ENCODE measurements at regions not wholly inside any gene's neighbourhood (a gene's known extent, or its start where the extent isn't known, plus 50 kb on each side); places are given as distances from the start of the nearest gene placed in this dataset.
"Not testable (repeated sequence)": the region's sequence is repeated elsewhere in the genome, so short reads cannot be mapped to it uniquely, and the experiment has no call there.

- not testable (repeated sequence) for DNase-seq (ENCODE audit: low spot score)
These were observed 345.9 kb downstream of the TUBA3C start for GRCh38 chr13:18835754-18836153.

- not testable (repeated sequence) for DNase-seq (ENCODE audit: low spot score)
These were observed 356.9 kb downstream of the TUBA3C start for GRCh38 chr13:18824678-18825077.

- DNase-seq (ENCODE audit: low spot score): not testable (repeated sequence)
These were observed 358.7 kb downstream of the TUBA3C start for GRCh38 chr13:18822655-18823639.

- not testable (repeated sequence) for DNase-seq (ENCODE audit: low spot score)
These were observed 407.6 kb downstream of the TUBA3C start for GRCh38 chr13:18773988-18774387.

- DNase-seq (ENCODE audit: low spot score): not testable (repeated sequence)
These were observed 439.9 kb downstream of the TUBA3C start for GRCh38 chr13:18741696-18742095.

GRCh38 chr13:18739310-18739709, 442.3 kb downstream of the TUBA3C start:
- DNase-seq (ENCODE audit: low spot score): no peak

GRCh38 chr13:18738086-18738485, 443.5 kb downstream of the TUBA3C start:
- DNase-seq (ENCODE audit: low spot score): not testable (repeated sequence)

GRCh38 chr13:18727138-18727537, 454.5 kb downstream of the TUBA3C start:
- DNase-seq (ENCODE audit: low spot score): not testable (repeated sequence)

GRCh38 chr13:18726524-18726923, 455.1 kb downstream of the TUBA3C start:
- not testable (repeated sequence) for DNase-seq (ENCODE audit: low spot score)

GRCh38 chr13:18725242-18725822, 456.3 kb downstream of the TUBA3C start:
- not testable (repeated sequence) for DNase-seq (ENCODE audit: low spot score)

- DNase-seq (ENCODE audit: low spot score): no peak
These were observed 466.7 kb downstream of the TUBA3C start for GRCh38 chr13:18714889-18715288.

- DNase-seq (ENCODE audit: low spot score): not testable (repeated sequence)
These were observed 471.0 kb downstream of the TUBA3C start for GRCh38 chr13:18710673-18711072.

GRCh38 chr13:18706538-18706937, 475.1 kb downstream of the TUBA3C start:
- DNase-seq (ENCODE audit: low spot score): not testable (repeated sequence)

- DNase-seq (ENCODE audit: low spot score): not testable (repeated sequence)
These were observed 479.0 kb downstream of the TUBA3C start for GRCh38 chr13:18702464-18703247.

GRCh38 chr13:18698332-18698731, 483.3 kb downstream of the TUBA3C start:
- DNase-seq (ENCODE audit: low spot score): not testable (repeated sequence)

- not testable (repeated sequence) for DNase-seq (ENCODE audit: low spot score)
These were observed 483.8 kb downstream of the TUBA3C start for GRCh38 chr13:18697851-18698250.

- not testable (repeated sequence) for DNase-seq (ENCODE audit: low spot score)
These were observed 484.4 kb downstream of the TUBA3C start for GRCh38 chr13:18697221-18697620.

GRCh38 chr13:18677403-18677802, 504.2 kb downstream of the TUBA3C start:
- DNase-seq (ENCODE audit: low spot score): peak; percentile 38

- DNase-seq (ENCODE audit: low spot score): peak; percentile 1
These were observed 506.4 kb downstream of the TUBA3C start for GRCh38 chr13:18675268-18675667.

- not testable (repeated sequence) for DNase-seq (ENCODE audit: low spot score)
These were observed 507.8 kb downstream of the TUBA3C start for GRCh38 chr13:18673794-18674193.

- not testable (repeated sequence) for DNase-seq (ENCODE audit: low spot score)
These were observed 515.0 kb downstream of the TUBA3C start for GRCh38 chr13:18666585-18666984.

GRCh38 chr13:18665716-18666115, 515.9 kb downstream of the TUBA3C start:
- DNase-seq (ENCODE audit: low spot score): not testable (repeated sequence)

Data from kidney tubule cell (primary cell).